GM19397 (cell line): ENCODE measurements at regions not wholly inside any gene's neighbourhood (a gene's known extent, or its start where the extent isn't known, plus 50 kb on each side); places are given as distances from the start of the nearest gene placed in this dataset.

Source experiments
- ATAC-seq: cut with Tn5 transposase; IDR thresholded peaks from one replicate; pipeline ENCODE4 v1.9.1; 2021; ENCODE audit warnings: mild to moderate bottlenecking, moderate library complexity; ENCODE audit not compliant: unreplicated experiment

DNA sequence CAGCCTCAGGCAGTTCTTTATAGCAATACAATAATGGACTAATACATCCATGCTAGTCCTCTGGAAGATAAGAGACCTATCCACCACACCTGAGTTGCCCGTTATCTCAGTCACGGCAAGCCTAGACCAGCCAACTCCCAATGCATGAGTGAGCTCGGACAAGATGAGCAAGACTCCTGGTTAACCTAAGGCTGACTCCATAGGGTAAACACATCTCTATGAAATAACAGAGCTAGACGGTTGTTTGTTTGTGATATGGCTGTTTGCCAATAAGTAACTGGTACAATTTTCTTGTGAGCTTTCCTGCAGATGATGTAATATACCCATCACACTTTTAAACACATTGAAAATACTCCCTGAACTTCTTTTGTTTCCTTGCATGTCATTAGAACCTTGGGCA is 70.6 kb upstream of the PHACTR1 start:
- no peak for ATAC-seq

DNA sequence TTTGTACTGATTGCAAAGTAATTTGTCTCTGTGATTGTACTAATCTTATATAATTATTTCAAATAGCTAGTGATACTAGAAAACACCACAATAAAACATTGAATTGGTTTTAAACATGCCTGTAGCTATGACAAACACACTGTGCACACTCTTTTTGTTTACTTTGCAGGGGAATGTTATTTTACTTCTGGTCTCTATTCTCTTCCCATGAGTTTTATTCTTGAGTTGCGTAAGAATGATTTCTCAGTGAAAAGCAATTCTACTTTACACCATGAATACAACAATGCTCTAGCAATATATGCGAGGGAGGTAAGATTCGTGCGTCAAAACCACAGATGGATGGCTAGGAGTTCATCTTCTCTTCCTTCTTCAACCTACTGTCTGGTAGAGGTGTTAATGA is 68.4 kb upstream of the PHACTR1 start:
- no peak for ATAC-seq

DNA sequence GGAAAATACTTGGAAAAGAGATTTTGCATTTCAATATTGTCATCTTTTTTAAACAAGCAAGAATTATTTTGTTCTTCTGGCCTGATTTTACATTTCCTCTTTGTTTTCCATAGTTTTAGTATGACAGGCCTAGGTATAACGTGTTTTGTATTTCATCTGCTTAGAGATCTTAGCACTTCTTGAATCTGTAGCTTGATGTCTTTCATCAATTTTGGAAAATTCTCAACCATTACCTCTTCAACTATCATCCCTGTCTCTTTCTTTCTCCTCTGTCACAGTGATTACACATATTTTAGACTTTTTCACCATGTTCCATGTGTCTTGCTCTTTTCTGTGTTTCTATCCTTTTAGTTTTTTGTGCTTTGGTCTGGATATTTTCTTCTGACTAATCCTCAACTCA is 67.2 kb upstream of the PHACTR1 start:
- ATAC-seq: no peak

DNA sequence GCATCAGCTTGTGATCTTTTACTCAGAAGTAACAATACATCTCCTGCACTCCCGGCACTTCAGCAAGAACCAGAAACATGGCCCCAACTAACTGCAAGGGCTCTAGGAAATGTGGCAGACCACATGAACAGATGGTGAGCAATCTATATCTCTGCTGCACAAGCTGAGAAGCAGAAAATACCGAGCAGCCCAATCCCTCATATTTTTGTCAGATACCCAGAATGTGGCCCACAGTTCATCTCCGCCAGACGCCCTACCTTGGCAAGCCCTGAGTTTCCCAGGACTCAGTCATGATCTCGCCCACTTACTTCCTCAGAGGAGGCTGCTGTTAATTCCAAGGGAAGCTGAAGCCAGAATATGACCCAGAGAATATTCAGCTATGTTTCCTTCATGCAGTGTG is 63.1 kb upstream of the PHACTR1 start:
- no peak for ATAC-seq

DNA sequence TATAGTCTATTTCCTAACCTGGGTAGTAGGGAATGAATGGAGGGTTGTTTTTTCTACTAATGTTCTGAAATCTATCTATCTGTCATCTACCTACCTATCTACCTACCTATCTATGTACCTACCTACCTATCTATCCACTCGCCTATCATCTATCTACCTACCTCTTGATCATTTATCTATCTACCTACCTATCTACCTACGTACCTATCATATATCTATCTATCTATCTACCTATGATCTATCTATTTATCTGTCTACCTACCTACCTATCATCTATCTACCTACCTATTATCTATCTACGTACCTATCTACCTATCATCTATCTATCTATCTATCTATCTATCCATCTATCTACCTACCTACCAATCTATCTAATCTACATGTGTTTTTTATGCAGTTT is 62.5 kb upstream of the PHACTR1 start:
- no peak for ATAC-seq

DNA sequence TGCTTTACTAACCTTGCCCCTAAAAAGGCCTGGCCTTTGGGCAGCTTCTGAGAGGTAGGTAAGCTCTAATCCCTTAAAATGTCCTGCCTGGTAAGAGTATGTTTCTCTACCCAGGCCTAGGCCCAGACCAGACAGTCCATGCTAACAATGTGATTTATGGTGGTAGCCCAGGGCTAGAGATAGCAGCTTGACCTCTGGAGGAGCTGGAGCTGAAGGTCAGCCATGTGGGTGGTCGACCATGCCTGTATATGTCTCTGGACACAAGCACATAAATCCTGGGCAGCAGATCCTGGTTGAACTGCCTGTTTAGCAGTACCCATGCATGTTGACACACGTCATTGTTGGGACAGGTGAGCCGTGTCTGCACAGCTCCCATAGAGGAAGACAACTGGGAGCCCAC is 62.1 kb upstream of the PHACTR1 start:
- no peak for ATAC-seq

DNA sequence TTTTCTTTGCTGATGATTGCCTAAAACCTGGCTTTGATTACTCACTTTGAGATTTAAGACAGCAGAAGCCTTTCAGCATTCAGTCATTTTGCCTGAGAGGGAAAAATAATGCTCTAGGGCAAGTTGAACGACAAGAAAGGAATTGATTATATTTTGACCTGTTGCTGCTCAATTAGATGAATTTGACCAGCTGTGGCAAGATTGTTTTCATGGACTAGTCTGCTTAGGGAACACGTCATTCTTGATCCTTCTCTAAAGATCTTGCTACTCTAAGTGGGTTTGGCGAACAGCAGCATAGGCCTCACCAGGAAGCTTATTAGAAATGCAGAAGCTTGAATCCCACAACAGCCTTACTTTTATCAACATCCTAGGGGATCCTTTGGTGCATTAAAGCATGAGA is 59.7 kb upstream of the PHACTR1 start:
- ATAC-seq: no peak

DNA sequence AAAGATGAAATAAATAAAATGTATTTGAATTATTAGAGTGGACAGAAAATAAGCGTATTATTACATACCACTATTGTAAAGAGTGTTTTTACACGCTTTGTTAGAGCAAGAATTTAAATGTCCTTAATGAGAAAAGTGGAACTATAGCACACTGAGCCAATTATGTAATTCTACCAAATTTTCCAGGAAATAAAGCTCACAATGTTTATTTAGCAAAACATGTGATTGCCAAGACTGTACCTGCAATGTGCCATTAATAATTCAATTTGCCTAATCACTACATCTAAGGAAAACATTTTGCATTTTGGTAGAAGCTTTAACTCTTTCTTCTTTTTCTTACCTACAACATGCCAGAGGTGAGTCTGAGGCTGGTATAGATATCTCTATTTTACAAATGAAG is 58.7 kb upstream of the PHACTR1 start:
- ATAC-seq: no peak

DNA sequence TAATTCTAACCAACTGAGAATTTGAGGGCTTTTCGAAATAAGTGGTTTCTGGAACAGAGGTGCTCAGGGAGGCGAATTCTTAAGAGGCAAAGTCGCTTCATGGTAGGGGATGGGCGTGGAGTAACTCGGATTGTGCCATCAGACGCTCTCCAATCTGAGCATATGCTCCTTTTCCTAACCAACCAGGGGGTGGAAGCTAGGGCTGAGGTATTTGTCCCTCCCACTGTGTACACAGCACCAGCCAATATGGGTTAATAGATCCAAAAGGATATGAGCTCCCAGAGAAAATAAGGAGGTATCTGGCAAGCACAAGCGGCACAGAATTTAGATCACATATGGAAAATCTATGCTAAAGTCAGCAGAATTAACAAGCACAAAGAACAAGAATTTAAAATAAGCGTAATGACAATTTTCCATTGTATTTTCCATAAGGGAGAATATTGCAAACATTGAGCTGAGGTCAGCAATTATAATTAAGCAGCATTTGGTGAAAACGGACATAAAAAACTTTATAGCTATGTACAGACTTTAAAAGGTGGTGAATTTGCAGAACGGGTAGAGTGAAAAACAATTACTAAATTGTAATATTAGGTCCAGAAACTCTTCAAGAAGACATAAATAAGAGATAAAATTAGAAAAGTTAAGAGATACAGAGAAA is 55.0 kb upstream of the PHACTR1 start:
- ATAC-seq: no peak
